Stimulated activated CD4-positive, alpha-beta T cell treated with anti-CD3 and anti-CD28 coated beads, Interleukin-15, amount 100 ng/mL, for 48 hours (primary cell): ENCODE measurements at regions not wholly inside any gene's neighbourhood (a gene's known extent, or its start where the extent isn't known, plus 50 kb on each side); places are given as distances from the start of the nearest gene placed in this dataset.
A peak's percentile ranks its signal among the peaks of the same experiment; 100 is the strongest.

Experiments
- DNase-seq, 2 donors: peaks; one replicate each; pipeline ENCODE4 v3.0.0-alpha.2; 2020; ENCODE audit warnings: low read depth in 2 of 2

DNA sequence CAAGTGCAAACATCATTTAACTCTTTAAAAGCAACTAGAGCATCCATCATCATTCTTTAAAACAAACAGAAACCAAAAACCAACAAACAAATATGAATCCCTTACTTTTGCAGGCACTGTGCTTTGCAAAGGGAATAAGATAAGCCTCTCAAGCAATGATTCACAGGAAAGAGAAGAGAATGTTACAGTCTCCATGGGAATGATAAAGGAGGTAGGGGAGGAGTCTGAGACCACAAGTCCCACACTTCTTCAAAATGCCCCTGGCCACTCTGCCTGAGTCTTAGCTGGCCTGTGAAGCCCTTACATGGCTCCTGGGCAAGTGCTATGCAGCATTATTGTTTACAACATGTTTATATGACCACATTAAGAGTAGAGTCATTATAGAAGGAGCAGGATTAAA, 257.7 kb upstream of the MARCKS start:
- no peak for DNase-seq

DNA sequence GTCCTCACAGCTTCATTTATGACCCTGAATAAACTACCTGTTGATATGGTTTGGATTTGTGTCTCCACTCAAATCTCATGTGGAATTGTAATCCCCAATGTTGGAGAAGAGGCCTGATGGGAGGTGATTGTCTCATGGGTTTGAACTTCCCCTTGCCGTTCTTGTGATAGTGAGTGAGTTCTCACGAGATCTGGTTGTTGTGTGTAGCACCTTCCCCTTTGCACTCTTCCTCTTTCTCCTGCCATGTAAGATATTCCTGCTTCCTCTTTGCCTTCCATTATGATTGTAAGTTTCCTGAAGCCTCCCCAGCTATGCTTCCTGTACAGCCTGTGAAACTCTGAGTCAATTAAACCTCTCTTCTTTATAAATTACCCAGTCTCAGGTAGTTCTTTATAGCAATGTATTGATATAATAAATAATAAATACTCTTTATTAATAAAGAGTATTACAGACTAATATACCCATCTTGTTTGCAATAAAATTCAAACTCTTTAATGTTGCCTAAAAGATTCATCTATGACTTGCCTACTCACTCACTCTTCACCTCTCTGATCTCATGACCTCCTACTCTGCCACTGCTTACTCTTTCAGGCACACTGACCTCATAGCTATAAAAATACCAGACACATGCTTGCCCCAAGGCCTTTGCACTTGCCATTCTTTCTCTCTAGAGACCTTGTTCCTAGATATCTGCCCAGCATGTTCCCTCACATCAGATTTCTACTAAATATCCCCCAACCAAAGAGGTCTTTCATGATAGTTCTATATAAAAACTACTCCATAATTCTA, 256.4 kb upstream of the MARCKS start:
- DNase-seq: no peak

DNA sequence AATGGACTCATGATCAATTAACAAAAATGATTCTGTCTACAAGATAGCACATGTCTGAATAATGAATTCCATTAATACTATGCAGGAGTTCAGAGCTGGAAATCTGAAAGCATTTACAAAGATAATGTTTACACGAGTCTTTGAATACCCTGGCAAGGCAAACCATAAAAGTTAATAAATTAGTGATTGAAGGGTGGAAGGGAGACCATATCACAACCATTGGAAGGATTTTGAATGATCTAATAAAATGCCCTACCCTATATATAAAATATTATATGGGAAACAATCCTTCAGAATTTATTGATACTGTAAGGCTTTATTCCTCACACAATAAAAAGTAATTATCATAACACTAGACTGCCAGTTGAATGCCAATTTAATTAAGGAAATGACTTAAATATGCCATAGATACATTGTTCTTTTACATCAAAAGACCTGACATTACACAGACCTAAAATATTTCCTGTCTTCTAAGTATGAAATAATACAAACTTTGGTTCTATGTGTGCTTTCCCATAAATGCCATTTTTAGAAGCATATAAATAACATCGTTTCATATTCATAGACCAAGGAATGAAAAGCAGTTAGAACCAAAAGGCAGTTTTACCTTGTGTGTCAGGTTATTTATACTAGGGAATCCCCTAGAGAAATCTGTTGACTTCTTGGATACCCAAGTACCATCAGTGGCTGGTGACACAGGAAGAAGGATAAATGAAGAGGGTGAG, 249.2 kb upstream of the MARCKS start:
- no peak for DNase-seq

DNA sequence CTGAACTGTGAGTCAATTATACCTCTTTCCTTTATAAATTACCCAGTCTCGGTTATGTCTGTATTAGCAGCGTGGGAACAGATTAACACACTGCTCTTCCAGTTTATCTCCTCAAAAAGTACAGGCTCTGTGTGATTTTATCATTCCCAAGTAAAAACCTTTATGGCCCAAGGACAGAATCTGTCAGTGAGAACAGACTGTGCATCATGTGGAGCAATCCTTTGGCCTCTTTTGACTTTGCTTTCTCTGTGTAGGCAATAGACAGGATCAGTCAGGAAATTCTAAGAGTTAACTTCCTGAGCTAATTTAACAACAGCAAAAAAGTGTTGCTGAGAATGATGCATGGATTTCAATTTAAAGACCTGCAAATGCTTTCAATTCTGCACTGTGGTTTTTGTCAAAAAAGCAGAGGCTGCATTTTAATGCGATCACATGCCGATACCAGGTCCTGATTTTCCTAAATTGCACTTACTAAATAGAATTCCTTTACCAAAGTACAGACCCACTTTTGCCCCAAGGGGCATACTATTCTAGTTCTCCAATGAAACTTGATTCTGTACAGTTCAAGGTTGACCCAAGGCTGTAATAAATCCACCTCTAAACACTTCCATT, 246.7 kb upstream of the MARCKS start:
- no peak for DNase-seq

DNA sequence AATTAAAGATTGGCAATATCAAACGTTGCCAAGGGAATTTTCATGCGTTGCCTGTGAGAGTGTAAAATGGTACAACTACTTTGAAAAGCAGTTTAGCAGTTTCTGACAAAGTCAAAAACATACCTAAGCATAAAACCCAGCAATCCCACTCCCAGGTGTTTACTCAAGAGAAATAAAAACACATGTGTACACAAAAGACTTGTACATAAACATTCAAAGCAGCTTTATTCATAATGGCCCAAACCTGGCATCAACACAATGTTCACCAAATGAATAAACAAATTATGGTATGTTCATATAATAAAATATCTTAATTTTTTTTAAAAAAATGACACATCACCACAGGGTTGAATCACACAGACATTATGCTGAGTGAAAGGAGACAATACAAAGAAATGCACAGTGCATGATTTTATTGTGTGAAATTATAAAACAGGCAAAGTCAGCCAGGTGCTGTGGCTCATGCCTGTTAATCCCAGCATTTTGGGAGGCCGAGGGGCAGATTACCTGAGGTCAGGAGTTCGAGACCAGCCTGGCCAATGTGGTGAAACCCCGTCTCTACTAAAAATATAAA, 240.4 kb upstream of the MARCKS start:
- DNase-seq: no peak

DNA sequence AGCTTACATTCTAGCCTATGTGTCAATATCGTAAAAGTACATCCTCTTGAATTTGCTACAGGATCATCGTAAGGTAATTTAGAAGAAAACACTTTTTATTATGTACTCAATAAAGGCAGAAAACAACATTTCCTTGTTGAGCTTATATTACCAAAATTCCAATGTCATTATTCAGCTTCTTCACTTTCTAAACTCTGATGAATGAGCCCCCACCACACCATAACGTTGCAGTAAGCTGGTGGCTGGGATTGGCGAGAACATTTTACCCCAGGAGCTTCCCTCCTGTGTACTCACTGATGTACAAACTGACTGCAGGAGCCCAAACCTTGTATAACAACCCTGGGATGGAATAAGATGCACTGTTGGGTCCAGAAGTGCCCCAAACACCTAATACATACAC, 238.1 kb upstream of the MARCKS start:
- no peak for DNase-seq

DNA sequence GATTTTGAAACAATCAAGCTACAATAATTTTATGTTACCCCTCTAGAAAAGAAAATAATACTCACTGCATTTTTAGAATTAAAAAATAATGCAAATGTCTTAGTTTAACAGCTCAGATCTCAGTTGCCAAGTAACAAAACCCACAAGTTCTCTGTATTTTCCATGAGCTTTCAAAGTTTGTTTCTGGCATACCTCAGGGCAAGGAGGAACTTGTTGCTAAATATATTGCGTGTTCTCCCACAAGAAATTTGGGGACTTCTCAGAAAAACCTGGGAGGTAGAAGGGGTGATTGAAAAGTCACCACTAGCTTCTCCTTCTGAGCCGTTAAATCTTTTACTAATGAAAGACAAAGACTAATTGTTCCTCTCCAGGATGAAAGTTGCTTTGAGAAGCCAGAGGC, 236.8 kb upstream of the MARCKS start:
- no peak for DNase-seq

DNA sequence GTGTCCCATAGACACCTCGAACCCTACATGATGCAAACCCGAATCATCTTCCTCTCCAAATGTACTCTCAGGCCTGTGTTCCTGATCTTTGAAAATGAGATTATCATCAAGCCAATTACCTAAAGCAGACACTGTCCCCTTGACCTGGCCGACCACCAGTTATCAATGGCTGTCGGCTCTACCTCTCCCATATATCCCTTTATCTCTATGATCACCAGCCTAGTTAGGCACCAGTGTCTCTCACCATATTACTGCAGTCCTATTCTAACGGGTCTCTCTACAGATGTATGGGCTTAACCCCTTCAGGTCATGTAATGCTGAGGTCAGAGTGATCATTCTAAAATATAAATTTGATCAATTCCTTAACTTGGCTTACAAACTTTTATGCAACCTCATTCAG, 234.9 kb upstream of the MARCKS start:
- no peak for DNase-seq

DNA sequence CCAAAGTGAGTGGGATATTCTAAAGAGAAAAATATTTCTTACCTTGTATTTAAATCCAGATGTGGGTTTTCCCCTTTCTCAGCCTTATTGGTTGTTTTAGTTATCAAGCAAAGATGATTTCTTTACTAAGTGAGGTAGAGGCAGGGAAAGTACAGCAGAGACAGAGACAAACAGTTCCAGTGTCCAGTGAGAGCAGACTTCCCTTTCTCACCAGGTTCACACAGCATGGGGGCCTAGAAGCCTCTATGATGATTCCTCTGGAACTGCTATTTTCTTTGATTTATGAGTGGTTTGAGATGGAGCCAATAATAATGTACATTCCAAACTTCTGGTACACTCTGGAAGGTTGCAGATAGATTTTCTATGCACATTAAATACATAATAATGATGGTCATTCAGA, 234.0 kb upstream of the MARCKS start:
- DNase-seq: no peak

DNA sequence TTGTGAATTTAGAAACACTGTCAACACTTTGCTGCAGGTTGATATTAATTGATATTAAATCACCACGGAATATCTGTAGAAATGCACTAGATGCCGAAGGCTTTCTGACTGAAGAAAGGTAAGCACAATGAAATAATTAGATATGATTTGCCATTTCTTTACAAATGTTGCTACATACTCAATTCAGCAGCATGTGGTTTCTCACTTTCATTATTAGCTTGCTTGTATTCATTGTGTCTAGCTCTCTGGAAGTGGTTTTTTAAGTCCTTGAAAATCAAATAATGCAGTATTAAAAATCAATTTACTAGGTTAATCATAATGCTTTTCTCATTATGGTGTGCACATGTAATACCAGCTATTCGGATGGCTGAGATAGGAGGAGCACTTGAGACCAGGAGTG, 231.3 kb upstream of the MARCKS start:
- DNase-seq: no peak

DNA sequence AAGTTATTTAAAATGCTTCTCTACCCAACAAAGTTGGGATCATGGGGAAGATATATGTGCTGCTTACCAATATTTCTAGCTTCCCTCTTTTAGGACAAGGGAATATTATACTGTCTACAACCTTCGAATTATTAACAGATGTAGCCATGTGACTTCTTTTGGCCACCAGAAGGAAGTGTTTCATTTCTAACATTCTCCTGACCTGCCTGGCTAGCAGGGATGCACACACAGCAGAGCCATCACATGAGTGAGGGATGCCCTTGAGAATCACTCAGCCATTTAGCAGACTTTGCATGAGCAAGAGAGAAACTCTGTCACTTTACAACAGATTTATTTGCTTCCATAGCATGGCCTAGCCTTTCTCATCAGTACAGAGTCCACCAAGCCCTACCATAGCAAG, 230.7 kb upstream of the MARCKS start:
- DNase-seq: no peak

DNA sequence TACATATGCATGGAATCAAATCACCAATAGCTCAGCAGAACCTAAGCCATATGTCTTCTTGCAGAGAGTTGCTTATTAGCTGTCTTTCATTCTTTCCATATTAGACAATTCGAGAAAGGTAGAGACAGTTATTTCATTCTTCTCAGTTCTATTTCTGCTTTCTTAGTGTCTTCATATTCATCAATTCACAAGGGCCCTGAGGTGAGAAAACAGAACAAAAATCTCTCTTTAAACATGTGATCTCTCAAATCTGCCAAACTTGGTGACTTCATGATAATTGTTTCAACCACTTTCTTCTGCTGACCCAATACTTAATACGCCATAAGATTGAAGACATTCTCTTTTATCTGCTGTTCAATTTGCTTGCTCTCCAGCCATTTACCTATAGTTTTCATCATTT, 229.7 kb upstream of the MARCKS start:
- DNase-seq: no peak

DNA sequence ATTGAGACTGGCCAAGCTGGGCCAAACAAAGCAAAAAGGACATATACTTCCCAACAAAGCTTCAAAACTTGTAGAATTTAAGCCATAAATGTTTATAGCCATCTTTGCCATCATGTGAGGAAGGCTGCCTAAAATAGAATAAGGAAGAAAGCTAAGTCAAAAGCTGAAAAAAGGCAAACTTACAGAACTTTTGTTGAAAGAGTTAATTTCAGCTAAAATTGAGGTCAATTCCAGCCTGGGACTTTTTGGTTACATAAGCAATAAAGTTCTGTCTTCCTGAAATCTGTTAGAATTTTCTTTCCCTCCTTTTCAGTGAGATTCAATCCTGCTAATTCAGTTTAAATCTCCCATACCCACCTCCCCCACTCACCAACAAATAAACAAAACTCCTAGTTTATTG, 227.9 kb upstream of the MARCKS start:
- DNase-seq: no peak

DNA sequence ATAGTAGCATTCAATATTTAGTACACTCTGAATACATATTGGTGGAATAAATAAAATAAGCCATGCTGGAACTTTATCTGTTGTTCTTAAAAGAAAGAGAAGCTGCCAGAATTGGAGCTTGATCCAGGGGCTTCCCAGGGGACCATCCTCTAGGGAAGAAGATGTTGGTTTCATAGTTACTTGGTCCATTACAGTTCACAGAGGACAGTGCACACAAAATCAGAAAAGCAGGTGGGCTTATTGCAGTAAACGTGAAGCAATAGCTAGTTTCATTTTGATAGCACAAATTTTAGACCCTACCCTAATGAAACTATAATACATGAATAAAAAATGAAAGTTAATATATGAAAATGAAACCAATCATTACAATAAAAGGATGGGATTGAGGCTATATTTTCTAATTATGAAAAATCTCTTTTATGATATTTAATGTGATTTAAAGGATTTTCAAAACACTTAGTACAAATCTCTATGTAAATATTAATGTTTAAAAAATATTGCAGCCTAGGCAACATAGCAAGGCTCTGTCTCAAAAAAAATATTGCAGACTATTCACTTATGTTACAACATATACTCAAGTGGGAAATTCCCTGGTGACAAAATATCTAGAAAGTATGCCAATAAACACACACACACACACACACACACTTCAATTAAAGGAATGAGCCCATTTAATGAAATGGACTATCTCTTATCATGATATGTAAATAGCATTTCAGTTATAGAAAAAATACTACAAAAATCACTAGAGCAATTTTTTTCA, 227.0 kb upstream of the MARCKS start:
- DNase-seq: no peak

DNA sequence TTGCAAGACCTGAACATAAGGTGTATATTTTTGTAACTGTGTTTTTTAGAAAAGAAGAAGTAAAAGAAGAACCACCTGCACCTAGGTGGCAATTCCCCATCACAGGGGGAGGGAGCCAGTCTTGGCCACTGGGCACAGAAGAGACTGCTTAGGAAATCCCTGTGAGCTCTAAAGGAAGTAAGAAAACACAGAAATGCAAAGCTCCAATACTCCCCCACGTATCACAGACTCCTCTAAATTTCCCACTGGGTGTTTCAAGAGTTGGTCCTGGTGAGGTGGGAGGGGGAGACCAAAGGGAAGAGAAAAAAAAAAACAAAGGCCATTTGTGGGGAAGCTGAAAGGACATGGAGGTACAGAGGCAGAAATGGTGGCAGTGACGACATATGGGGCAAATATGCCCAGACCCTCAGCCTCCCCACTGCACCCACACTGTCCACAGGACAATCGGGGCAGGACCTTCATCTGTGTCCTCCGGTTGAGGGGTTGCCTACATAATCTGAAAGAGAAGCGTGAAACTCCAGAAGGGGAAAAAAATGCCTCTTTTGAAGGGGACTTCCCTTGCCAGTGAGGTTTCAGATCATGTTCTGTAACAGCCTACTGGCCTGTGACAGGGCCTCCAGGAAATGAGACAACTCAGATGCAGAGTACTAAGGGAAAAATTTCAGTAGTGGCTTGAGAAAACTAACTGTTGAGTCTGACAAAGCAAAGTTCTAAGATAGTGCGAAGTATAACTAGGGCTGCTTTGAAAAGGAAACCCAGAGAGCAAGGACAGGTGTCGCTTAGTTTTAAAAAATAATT, 226.2 kb upstream of the MARCKS start:
- DNase-seq: peak in 1 of 2 donors; percentile 15

DNA sequence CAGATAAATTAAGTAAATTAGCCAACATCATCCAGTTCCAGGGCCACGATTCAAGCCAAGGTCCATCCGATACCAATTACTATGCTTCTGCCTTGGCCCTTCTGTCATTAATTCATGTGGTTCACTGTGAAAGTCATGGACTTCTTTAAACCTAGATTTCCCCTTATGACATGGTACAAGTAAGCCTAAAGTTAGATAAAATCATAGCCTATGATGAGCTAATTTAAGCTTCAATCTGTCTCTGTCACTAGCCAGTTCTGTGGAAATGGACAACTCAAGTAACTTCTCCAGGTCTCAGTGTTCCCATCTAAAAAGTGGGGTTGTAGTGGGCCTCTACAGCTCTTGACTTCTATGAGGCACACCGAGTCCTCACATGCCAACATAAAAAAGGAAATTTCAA, 225.5 kb upstream of the MARCKS start:
- DNase-seq: no peak

DNA sequence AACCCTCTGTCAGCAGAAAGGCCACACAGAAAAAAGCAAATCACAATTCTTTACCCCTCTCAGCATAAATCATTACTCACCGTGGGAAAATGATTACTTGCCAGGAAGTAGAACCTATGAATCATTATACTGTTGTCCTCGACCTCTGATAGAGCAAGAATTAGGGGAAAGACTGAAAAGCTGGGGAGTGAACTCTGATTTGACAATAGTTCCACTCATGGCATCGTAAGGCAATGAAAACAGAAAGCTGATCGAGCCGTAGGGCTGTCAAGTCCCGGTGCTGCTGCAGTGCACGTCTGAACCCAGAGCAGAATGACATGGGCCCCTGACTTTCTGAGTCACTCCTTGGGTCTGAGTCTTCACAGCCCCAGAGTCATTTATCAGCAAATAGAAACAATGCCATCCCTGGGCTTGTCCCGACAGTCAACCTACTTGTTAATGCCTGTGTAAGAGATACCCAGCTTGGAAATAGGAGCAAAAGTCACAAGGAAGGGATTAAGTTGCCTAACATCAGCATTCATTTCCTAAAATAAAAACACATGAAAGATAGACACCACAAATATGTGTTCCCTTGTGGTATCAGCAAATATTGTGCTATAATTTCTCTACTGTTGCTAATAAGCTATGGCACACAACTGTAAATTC, 224.8 kb upstream of the MARCKS start:
- peak; percentile 26 to 31 for DNase-seq

DNA sequence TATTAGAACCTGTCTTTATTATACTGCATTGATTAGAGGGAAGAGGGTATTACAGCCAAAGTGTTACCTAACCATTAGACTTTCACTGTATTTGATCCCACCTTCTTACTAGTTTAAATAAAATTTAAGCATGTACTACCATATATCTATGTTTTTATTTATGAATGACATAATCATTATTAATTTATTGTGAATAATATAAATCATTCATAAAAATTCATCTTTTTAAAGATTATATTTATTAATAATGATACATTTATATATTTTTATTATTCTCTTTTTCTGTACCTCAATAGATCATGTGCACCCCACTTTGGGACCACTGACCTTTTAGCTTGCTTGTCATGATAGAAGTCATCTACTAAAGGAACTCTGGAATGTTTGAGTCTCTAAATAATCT, 223.5 kb upstream of the MARCKS start:
- no peak for DNase-seq

DNA sequence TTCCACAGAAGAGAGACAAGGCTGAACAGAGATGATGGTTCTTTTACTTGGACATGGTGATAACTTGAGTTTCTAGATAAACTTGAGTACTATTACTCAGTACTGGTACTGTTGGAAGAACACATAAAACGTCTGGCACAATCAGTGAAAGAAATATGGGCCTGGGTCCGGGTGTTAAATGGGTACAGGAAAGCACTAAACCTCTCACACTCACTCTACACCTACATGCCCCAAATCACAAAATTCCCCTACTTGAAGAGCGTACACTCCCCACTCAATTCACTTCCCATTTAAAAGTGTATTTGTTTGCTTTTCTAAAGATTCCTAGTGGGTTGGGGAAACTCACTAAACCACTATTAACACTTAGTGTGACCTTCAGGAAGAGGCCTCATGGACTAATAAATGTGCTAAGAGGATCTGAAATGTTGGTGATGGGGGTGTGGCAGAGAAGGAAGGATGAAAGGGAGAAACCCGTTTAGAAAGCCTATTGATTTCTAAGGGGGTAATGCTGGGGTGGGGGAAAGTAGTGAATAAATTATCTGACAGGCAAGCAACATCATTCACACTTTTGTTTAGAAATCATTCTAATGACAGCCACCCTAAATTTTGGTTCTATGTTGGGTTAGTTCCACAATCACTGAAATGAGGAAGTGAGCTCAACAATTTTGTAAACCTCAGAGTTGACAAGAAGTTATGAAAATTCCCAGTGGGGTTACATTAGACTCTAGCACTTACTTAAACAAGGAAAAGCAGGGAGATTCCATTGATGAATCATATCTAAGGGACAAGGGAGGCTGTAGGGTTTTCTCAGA, 222.6 kb upstream of the MARCKS start:
- DNase-seq: no peak
